SJCRH30 (cell line): ENCODE measurements at regions not wholly inside any gene's neighbourhood (a gene's known extent, or its start where the extent isn't known, plus 50 kb on each side); places are given as distances from the start of the nearest gene placed in this dataset.
A peak's percentile ranks its signal among the peaks of the same experiment; 100 is the strongest.

ENCODE experiments used
- DNase-seq, 2 experiments: peaks; one replicate each; pipeline ENCODE4 v3.0.0-alpha.2; 2015 to 2020
- H3K27ac ChIP-seq: fragments of 250-450 bp; sonication (Bioruptor Pico); 2 replicates; pipeline ENCODE4 v1.5.1; 2020; ENCODE audit warnings: mild to moderate bottlenecking, moderate library complexity
- H3K27me3 ChIP-seq: fragments of 250-450 bp; sonication (Bioruptor Pico); 2 replicates; pipeline ENCODE4 v1.5.1; 2020; ENCODE audit warnings: mild to moderate bottlenecking, moderate library complexity
- H3K36me3 ChIP-seq: fragments of 250-450 bp; sonication (Bioruptor Pico); 2 replicates; pipeline ENCODE4 v1.5.1; 2020; ENCODE audit warnings: mild to moderate bottlenecking, moderate library complexity
- H3K4me1 ChIP-seq: fragments of 250-450 bp; sonication (Bioruptor Pico); 2 replicates; pipeline ENCODE4 v1.5.1; 2020; ENCODE audit warnings: mild to moderate bottlenecking, moderate library complexity
- H3K4me3 ChIP-seq: fragments of 250-450 bp; sonication (Bioruptor Pico); 2 replicates; pipeline ENCODE4 v1.5.1; 2020; ENCODE audit warnings: mild to moderate bottlenecking, moderate library complexity
- H3K9me3 ChIP-seq: fragments of 250-450 bp; sonication (Bioruptor Pico); replicated peaks from 2 replicates; pipeline ENCODE4 v1.5.1; 2020; ENCODE audit warnings: mild to moderate bottlenecking, moderate library complexity

DNA sequence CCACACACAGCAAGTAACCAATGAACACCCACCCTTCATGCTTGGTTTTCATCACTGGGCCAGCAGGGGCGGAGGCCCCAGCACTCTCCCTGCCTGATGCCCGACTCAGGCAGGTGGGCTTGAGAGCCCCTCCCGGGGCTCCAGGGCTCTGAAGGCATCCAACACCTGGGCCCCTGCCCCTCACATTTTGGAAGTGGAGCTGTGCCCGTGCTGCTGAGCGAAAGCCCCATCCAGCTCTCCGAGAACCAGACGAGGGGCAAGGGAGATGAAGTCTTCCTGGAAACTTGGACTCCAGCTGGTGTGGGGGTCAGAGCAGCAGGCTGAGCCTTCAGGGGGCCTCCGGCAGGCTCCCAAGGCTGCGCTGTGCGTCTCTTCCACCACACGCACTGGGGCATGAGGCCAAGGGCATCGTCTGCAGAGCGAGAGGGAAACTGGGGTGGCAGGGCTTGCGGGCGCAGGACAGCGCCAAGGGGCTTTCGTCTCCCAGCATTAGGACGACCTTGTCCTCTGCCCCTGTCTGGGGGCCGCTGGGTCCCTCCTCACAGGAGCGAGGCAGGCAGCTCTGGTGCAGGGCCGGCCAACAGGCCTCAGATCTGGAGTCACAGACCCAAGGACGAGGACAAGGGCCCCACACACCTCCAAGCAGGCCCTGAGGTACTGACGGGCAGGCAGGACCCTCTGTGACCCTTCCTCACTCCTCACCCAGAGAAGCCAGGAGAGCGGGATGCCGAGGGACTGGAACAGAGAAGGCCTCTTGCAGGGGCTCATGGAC, 108.3 kb upstream of the FAM20C start:
- no peak overlapping the region for H3K4me3 ChIP-seq
- no peak overlapping the region for H3K27ac ChIP-seq
- H3K36me3 ChIP-seq, result no peaks in the 10 kb centered on the region
- H3K9me3 ChIP-seq, result no peaks in the 10 kb centered on the region
- DNase-seq, result no peak
- no peaks in the 10 kb centered on the region for H3K27me3 ChIP-seq
- peaks cover 29% of the 10 kb centered on the region for H3K4me1 ChIP-seq

DNA sequence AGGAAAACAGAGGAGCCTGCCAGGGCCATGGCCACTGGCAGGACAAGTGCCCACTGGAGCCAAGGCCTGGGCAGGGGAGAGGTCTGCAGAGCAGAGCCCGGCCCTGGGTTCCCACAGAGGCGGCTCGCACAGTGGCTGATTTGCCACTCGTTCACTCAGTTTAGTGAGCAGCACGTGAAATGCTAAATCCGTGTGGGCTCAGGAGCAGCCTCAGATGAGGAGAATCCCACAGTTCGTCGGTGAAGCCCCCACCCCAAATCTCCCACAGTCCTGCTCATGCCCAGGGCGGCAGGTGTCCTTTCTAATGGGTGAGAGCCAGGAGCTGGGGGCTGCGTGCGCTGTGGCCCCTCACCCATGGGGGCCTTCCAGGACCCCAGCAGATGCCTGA, 107.7 kb upstream of the FAM20C start:
- H3K9me3 ChIP-seq, result no peaks in the 10 kb centered on the region
- no peak for DNase-seq
- no peaks in the 10 kb centered on the region for H3K36me3 ChIP-seq
- H3K27me3 ChIP-seq, result no peaks in the 10 kb centered on the region
- H3K27ac ChIP-seq, result no peak overlapping the region
- peaks cover 35% of the 10 kb centered on the region for H3K4me1 ChIP-seq
- H3K4me3 ChIP-seq, result no peak overlapping the region

- H3K9me3 ChIP-seq, result no peaks in the 10 kb centered on the region
- H3K27ac ChIP-seq, result no peak overlapping the region
- no peak for DNase-seq
- H3K4me3 ChIP-seq, result no peak overlapping the region
- H3K27me3 ChIP-seq, result no peaks in the 10 kb centered on the region
- peaks cover 41% of the 10 kb centered on the region for H3K4me1 ChIP-seq
- H3K36me3 ChIP-seq, result no peaks in the 10 kb centered on the region
These were observed 107.1 kb upstream of the FAM20C start for GRCh38 chr7:85074-85882.

- Histone ChIP-seq H3K27ac (peak overlapping the region; percentile 91), H3K9me3 (no peaks in the 10 kb centered on the region), H3K4me1 (peaks cover 47% of the 10 kb centered on the region), H3K27me3 (no peaks in the 10 kb centered on the region), H3K4me3 (no peak overlapping the region), H3K36me3 (no peaks in the 10 kb centered on the region)
- no peak for DNase-seq
These were observed 106.4 kb upstream of the FAM20C start for GRCh38 chr7:85883-86515.

- no peaks in the 10 kb centered on the region for H3K9me3 ChIP-seq
- no peak overlapping the region for H3K4me3 ChIP-seq
These were observed 105.7 kb upstream of the FAM20C start for GRCh38 chr7:86629-87028.

DNA sequence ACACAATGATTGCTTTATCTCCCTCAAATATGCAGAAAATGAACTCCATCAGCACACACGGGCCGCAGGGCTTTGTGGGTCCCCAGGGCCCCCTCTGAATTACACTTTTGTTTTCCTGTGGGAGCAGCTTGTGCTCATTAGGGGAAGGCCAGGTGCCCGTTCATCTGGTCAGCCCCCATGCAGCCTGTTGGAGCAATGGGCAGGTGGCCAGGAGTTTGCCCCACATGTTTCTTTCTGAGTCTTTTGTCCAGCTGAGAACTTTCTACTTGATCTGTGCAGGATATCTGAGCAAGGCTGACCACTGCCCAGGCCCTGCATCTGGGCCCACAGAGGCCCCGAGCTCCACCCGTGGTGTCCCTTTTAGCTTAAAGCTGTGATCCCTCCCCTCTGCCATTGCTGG, 105.3 kb upstream of the FAM20C start:
- Histone ChIP-seq H3K27ac (peak overlapping the region; percentile 91), H3K36me3 (no peaks in the 10 kb centered on the region), H3K4me1 (peaks cover 47% of the 10 kb centered on the region), H3K9me3 (no peaks in the 10 kb centered on the region), H3K27me3 (no peaks in the 10 kb centered on the region), H3K4me3 (no peak overlapping the region)
- DNase-seq, result peak; percentile 84 to 92

More at GRCh38 chr7:86629-87028, 105.7 kb upstream of the FAM20C start:
- peak in 1 of 2 experiments; percentile 28 for DNase-seq
- Histone ChIP-seq H3K27ac (peak overlapping the region; percentile 91), H3K4me1 (peaks cover 47% of the 10 kb centered on the region), H3K36me3 (no peaks in the 10 kb centered on the region), H3K27me3 (no peaks in the 10 kb centered on the region)

- Histone ChIP-seq H3K9me3 (no peaks in the 10 kb centered on the region), H3K27me3 (no peaks in the 10 kb centered on the region), H3K36me3 (no peaks in the 10 kb centered on the region), H3K4me3 (no peak overlapping the region), H3K27ac (peak overlapping the region; percentile 91), H3K4me1 (peaks cover 47% of the 10 kb centered on the region)
- DNase-seq, result no peak
These were observed 104.7 kb upstream of the FAM20C start for GRCh38 chr7:87671-88070.

DNA sequence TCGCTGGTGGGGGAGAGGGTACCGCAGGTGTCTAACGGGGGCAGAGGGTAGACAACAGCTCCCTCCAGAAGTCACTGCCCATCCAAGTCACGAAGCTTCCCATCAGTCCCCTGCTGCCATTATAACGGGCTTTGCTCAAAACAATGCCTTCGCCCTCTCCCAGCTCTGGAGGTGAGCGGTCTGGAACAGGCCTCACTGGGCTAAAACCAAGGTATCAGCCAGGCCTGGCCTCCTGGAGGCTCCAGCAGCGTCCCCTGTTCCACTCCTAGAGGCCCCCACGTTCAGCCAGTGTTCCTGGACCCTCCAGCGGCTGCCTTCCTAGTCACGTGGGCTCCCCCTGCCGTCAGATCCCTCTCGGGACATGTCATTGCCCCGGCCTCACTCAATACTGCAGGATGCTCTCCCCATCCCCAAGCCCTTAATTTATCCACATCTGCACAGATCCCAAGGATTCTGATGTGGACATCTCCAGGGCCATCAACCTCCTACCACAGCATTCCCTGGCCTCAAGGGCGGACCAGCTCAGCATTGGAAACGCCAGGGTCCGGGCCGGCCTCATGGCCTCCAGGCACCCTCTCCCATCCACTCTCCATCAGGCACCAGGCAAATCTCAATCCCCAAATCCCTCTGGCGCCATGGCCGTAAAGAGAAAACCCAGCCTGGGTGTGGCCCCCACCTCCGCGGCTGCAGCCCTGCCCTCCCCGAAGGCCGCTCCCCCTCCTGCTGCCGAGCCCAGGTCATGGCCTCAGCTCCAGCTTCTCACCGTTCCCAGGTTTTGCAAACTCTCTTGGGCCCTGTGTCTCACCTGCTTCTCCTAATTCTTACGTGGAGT, 104.1 kb upstream of the FAM20C start:
- H3K27ac ChIP-seq, result peak overlapping the region; percentile 91
- H3K27me3 ChIP-seq, result no peaks in the 10 kb centered on the region
- H3K4me3 ChIP-seq, result no peak overlapping the region
- H3K36me3 ChIP-seq, result no peaks in the 10 kb centered on the region
- H3K9me3 ChIP-seq, result no peaks in the 10 kb centered on the region
- peak in 1 of 2 experiments; percentile 41 for DNase-seq
- H3K4me1 ChIP-seq, result peaks cover 47% of the 10 kb centered on the region

GRCh38 chr7:88927-89231, 103.5 kb upstream of the FAM20C start:
- Histone ChIP-seq H3K27ac (peak overlapping the region; percentile 78), H3K4me1 (peaks cover 47% of the 10 kb centered on the region), H3K27me3 (no peaks in the 10 kb centered on the region), H3K4me3 (no peak overlapping the region), H3K36me3 (no peaks in the 10 kb centered on the region), H3K9me3 (no peaks in the 10 kb centered on the region)
- DNase-seq, result no peak

- no peaks in the 10 kb centered on the region for H3K27me3 ChIP-seq
- H3K27ac ChIP-seq, result peak overlapping the region; percentile 78
- H3K9me3 ChIP-seq, result no peaks in the 10 kb centered on the region
- no peak overlapping the region for H3K4me3 ChIP-seq
- DNase-seq, result peak; percentile 75 to 77
- no peaks in the 10 kb centered on the region for H3K36me3 ChIP-seq
- peaks cover 47% of the 10 kb centered on the region for H3K4me1 ChIP-seq
These were observed 102.9 kb upstream of the FAM20C start for GRCh38 chr7:89232-90019.

GRCh38 chr7:90111-91063, 102.0 kb upstream of the FAM20C start:
- H3K27ac ChIP-seq, result peak overlapping the region; percentile 78
- no peak for DNase-seq
- H3K9me3 ChIP-seq, result no peaks in the 10 kb centered on the region
- H3K4me1 ChIP-seq, result peaks cover 47% of the 10 kb centered on the region
- H3K4me3 ChIP-seq, result no peak overlapping the region
- no peaks in the 10 kb centered on the region for H3K36me3 ChIP-seq
- no peaks in the 10 kb centered on the region for H3K27me3 ChIP-seq

GRCh38 chr7:91396-92175, 100.8 kb upstream of the FAM20C start:
- no peaks in the 10 kb centered on the region for H3K27me3 ChIP-seq
- DNase-seq, result no peak
- H3K27ac ChIP-seq, result no peak overlapping the region
- H3K4me3 ChIP-seq, result no peak overlapping the region
- no peaks in the 10 kb centered on the region for H3K36me3 ChIP-seq
- no peaks in the 10 kb centered on the region for H3K9me3 ChIP-seq
- H3K4me1 ChIP-seq, result peaks cover 41% of the 10 kb centered on the region
